Muscle layer of colon (tissue), 2 donors: ENCODE measurements at regions not wholly inside any gene's neighbourhood (a gene's known extent, or its start where the extent isn't known, plus 50 kb on each side); places are given as distances from the start of the nearest gene placed in this dataset.

Experiments
- H3K27ac ChIP-seq: one replicate; pipeline ENCODE4 v1.7.0; 2013; ENCODE audit warnings: low read depth, mild to moderate bottlenecking, low read length, moderate library complexity
- H3K27me3 ChIP-seq, 2 donors: one replicate each; pipeline ENCODE4 v1.7.0; 2013; ENCODE audit warnings: low read length in 2 of 2, mild to moderate bottlenecking in 2 of 2; ENCODE audit not compliant: insufficient read depth in 2 of 2, control insufficient read depth in 1 of 2
- H3K36me3 ChIP-seq: one replicate; pipeline ENCODE4 v1.7.0; 2013; ENCODE audit warnings: mild to moderate bottlenecking, low read length; ENCODE audit not compliant: insufficient read depth
- H3K4me1 ChIP-seq: one replicate; pipeline ENCODE4 v1.7.0; 2013; ENCODE audit warnings: mild to moderate bottlenecking, low read length; ENCODE audit not compliant: insufficient read depth
- H3K4me3 ChIP-seq, 2 donors: one replicate each; pipeline ENCODE4 v1.7.0; 2013; ENCODE audit warnings: low read length in 2 of 2, low read depth in 1 of 2, mild to moderate bottlenecking in 1 of 2, moderate library complexity in 1 of 2
- H3K9ac ChIP-seq: one replicate; pipeline ENCODE4 v1.7.0; 2013; ENCODE audit warnings: low read length
- H3K9me3 ChIP-seq: one replicate; pipeline ENCODE4 v1.7.0; 2013; ENCODE audit warnings: mild to moderate bottlenecking, low read length
- donor health status: abdominal sarcoma.
- donor health status: Adenocarcinoma of cecum.

- Histone ChIP-seq H3K9ac (no peak overlapping the region), H3K4me1 (no peaks in the 10 kb centered on the region), H3K27me3 (no peaks in the 10 kb centered on the region), H3K36me3 (no peaks in the 10 kb centered on the region), H3K9me3 (no peaks in the 10 kb centered on the region), H3K4me3 (no peak overlapping the region), H3K27ac (no peak overlapping the region)
Measured at GRCh38 chr6:169062272-169062671, 191.4 kb downstream of the THBS2 start.

GRCh38 chr6:169058634-169059033 is 195.0 kb downstream of the THBS2 start:
- no peak overlapping the region for H3K9ac ChIP-seq
- H3K4me3 ChIP-seq, result no peak overlapping the region
- H3K36me3 ChIP-seq, result no peaks in the 10 kb centered on the region
- H3K9me3 ChIP-seq, result no peaks in the 10 kb centered on the region
- H3K27me3 ChIP-seq, result no peaks in the 10 kb centered on the region
- no peaks in the 10 kb centered on the region for H3K4me1 ChIP-seq
- H3K27ac ChIP-seq, result no peak overlapping the region

- Histone ChIP-seq H3K9ac (no peak overlapping the region), H3K27me3 (no peaks in the 10 kb centered on the region), H3K4me3 (no peak overlapping the region), H3K9me3 (no peaks in the 10 kb centered on the region), H3K4me1 (no peaks in the 10 kb centered on the region), H3K36me3 (no peaks in the 10 kb centered on the region), H3K27ac (no peak overlapping the region)
Measured at GRCh38 chr6:169052462-169052861, 201.2 kb downstream of the THBS2 start.

GRCh38 chr6:169051371-169051770 is 202.3 kb downstream of the THBS2 start:
- H3K27ac ChIP-seq, result no peak overlapping the region
- H3K36me3 ChIP-seq, result no peaks in the 10 kb centered on the region

GRCh38 chr6:169048865-169049205 is 204.8 kb downstream of the THBS2 start:
- H3K27me3 ChIP-seq, result no peaks in the 10 kb centered on the region
- H3K36me3 ChIP-seq, result no peaks in the 10 kb centered on the region
- no peak overlapping the region for H3K4me3 ChIP-seq
- H3K27ac ChIP-seq, result no peak overlapping the region
- H3K9ac ChIP-seq, result no peak overlapping the region
- H3K9me3 ChIP-seq, result no peaks in the 10 kb centered on the region
- H3K4me1 ChIP-seq, result peaks cover 14% of the 10 kb centered on the region

More at GRCh38 chr6:169051371-169051770, 202.3 kb downstream of the THBS2 start:
- no peaks in the 10 kb centered on the region for H3K9me3 ChIP-seq
- no peaks in the 10 kb centered on the region for H3K27me3 ChIP-seq
- peaks cover 5% of the 10 kb centered on the region for H3K4me1 ChIP-seq
- no peak overlapping the region for H3K9ac ChIP-seq
- H3K4me3 ChIP-seq, result no peak overlapping the region

- Histone ChIP-seq H3K4me3 (no peak overlapping the region), H3K4me1 (peaks cover 14% of the 10 kb centered on the region), H3K9ac (no peak overlapping the region), H3K9me3 (no peaks in the 10 kb centered on the region), H3K36me3 (no peaks in the 10 kb centered on the region), H3K27ac (no peak overlapping the region), H3K27me3 (no peaks in the 10 kb centered on the region)
Measured at GRCh38 chr6:169048185-169048864, 205.3 kb downstream of the THBS2 start.

GRCh38 chr6:169047345-169047744 is 206.3 kb downstream of the THBS2 start:
- no peak overlapping the region for H3K4me3 ChIP-seq
- peaks cover 14% of the 10 kb centered on the region for H3K4me1 ChIP-seq
- no peak overlapping the region for H3K27ac ChIP-seq
- H3K9ac ChIP-seq, result no peak overlapping the region
- no peaks in the 10 kb centered on the region for H3K27me3 ChIP-seq
- no peaks in the 10 kb centered on the region for H3K9me3 ChIP-seq
- no peaks in the 10 kb centered on the region for H3K36me3 ChIP-seq

- Histone ChIP-seq H3K9ac (no peak overlapping the region), H3K36me3 (no peaks in the 10 kb centered on the region), H3K4me3 (no peak overlapping the region), H3K27ac (no peak overlapping the region), H3K4me1 (peaks cover 14% of the 10 kb centered on the region), H3K27me3 (no peaks in the 10 kb centered on the region), H3K9me3 (no peaks in the 10 kb centered on the region)
Measured at GRCh38 chr6:169046483-169047192, 207.0 kb downstream of the THBS2 start.

GRCh38 chr6:169046021-169046420 is 207.6 kb downstream of the THBS2 start:
- Histone ChIP-seq H3K4me1 (peaks cover 14% of the 10 kb centered on the region), H3K9ac (no peak overlapping the region), H3K27ac (no peak overlapping the region), H3K36me3 (no peaks in the 10 kb centered on the region), H3K9me3 (no peaks in the 10 kb centered on the region), H3K4me3 (no peak overlapping the region), H3K27me3 (no peaks in the 10 kb centered on the region)

- H3K27ac ChIP-seq, result no peak overlapping the region
- peaks cover 14% of the 10 kb centered on the region for H3K4me1 ChIP-seq
- no peaks in the 10 kb centered on the region for H3K36me3 ChIP-seq
- H3K9me3 ChIP-seq, result no peaks in the 10 kb centered on the region
- no peak overlapping the region for H3K9ac ChIP-seq
- no peak overlapping the region for H3K4me3 ChIP-seq
- H3K27me3 ChIP-seq, result no peaks in the 10 kb centered on the region
Measured at GRCh38 chr6:169045486-169045885, 208.2 kb downstream of the THBS2 start.

GRCh38 chr6:169044381-169045230 is 209.0 kb downstream of the THBS2 start:
- Histone ChIP-seq H3K9ac (no peak overlapping the region), H3K27me3 (no peaks in the 10 kb centered on the region), H3K4me3 (no peak overlapping the region), H3K4me1 (peaks cover 14% of the 10 kb centered on the region), H3K27ac (no peak overlapping the region), H3K36me3 (no peaks in the 10 kb centered on the region), H3K9me3 (no peaks in the 10 kb centered on the region)
